ENCODE measurements at regions not wholly inside any gene's neighbourhood (a gene's known extent, or its start where the extent isn't known, plus 50 kb on each side); places are given as distances from the start of the nearest gene placed in this dataset.

- Histone ChIP-seq H3K27ac (ENCODE audit: low read depth, low read length) (no peak overlapping the region), H2AFZ (ENCODE audit: low read depth, low read length, severe bottlenecking) (no peak overlapping the region), H3F3A (ENCODE audit: insufficient read depth) (no peaks in the 10 kb centered on the region), H3K36me3 (ENCODE audit: low read length) (no peaks in the 10 kb centered on the region), H3K9ac (ENCODE audit: low read length) (no peak overlapping the region), H3K4me2 (ENCODE audit: low read depth, low read length, poor library complexity, severe bottlenecking) (no peak overlapping the region), H3K4me3 (ENCODE audit: insufficient read depth, low read length, poor library complexity, severe bottlenecking) (no peak overlapping the region), H3K9me3 (ENCODE audit: insufficient read depth, low read length) (no peaks in the 10 kb centered on the region), H3K27me3 (ENCODE audit: low read length) (no peaks in the 10 kb centered on the region), H4K20me1 (ENCODE audit: low read depth, low read length) (no peaks in the 10 kb centered on the region), H3K79me2 (ENCODE audit: insufficient read depth, low read length) (no peaks in the 10 kb centered on the region), H3K9me2 (replicated peaks; ENCODE audit: insufficient read depth, low read length) (no peaks in the 10 kb centered on the region)
- TF ChIP-seq CTCF (IDR thresholded peaks at IDR 0.05; ENCODE audit: insufficient read depth, low read length, poor library complexity, severe bottlenecking) (no peak), EZH2phosphoT487 (conservative IDR thresholded peaks at IDR 0.05; ENCODE audit: low read length) (no peak)
Measured at GRCh38 chr5:167764641-167765289, 526.7 kb upstream of the WWC1 start.

GRCh38 chr5:167765352-167765751, 526.1 kb upstream of the WWC1 start:
- no peak overlapping the region for H3K4me2 ChIP-seq (ENCODE audit: low read depth, low read length, poor library complexity, severe bottlenecking)
- no peak for TF ChIP-seq EZH2phosphoT487 (conservative IDR thresholded peaks at IDR 0.05; ENCODE audit: low read length)
- no peak for TF ChIP-seq CTCF (IDR thresholded peaks at IDR 0.05; ENCODE audit: insufficient read depth, low read length, poor library complexity, severe bottlenecking)

GRCh38 chr5:167766957-167767356, 524.5 kb upstream of the WWC1 start:
- Histone ChIP-seq H3K36me3 (ENCODE audit: low read length) (no peaks in the 10 kb centered on the region), H3K9ac (ENCODE audit: low read length) (no peak overlapping the region), H3K4me2 (ENCODE audit: low read depth, low read length, poor library complexity, severe bottlenecking) (no peak overlapping the region), H3F3A (ENCODE audit: insufficient read depth) (no peaks in the 10 kb centered on the region), H2AFZ (ENCODE audit: low read depth, low read length, severe bottlenecking) (no peak overlapping the region), H3K9me3 (ENCODE audit: insufficient read depth, low read length) (no peaks in the 10 kb centered on the region), H3K9me2 (replicated peaks; ENCODE audit: insufficient read depth, low read length) (no peaks in the 10 kb centered on the region), H4K20me1 (ENCODE audit: low read depth, low read length) (no peaks in the 10 kb centered on the region), H3K27me3 (ENCODE audit: low read length) (no peaks in the 10 kb centered on the region), H3K79me2 (ENCODE audit: insufficient read depth, low read length) (no peaks in the 10 kb centered on the region), H3K4me3 (ENCODE audit: insufficient read depth, low read length, poor library complexity, severe bottlenecking) (no peak overlapping the region), H3K27ac (ENCODE audit: low read depth, low read length) (no peak overlapping the region)
- TF ChIP-seq CTCF (IDR thresholded peaks at IDR 0.05; ENCODE audit: insufficient read depth, low read length, poor library complexity, severe bottlenecking) = no peak
- no peak for TF ChIP-seq EZH2phosphoT487 (conservative IDR thresholded peaks at IDR 0.05; ENCODE audit: low read length)

More at GRCh38 chr5:167765352-167765751, 526.1 kb upstream of the WWC1 start:
- no peak overlapping the region for H2AFZ ChIP-seq (ENCODE audit: low read depth, low read length, severe bottlenecking)
- H3K79me2 ChIP-seq (ENCODE audit: insufficient read depth, low read length) = no peaks in the 10 kb centered on the region
- no peaks in the 10 kb centered on the region for H3K36me3 ChIP-seq (ENCODE audit: low read length)
- no peaks in the 10 kb centered on the region for H3F3A ChIP-seq (ENCODE audit: insufficient read depth)
- no peaks in the 10 kb centered on the region for H3K9me3 ChIP-seq (ENCODE audit: insufficient read depth, low read length)
- no peak overlapping the region for H3K27ac ChIP-seq (ENCODE audit: low read depth, low read length)
- H4K20me1 ChIP-seq (ENCODE audit: low read depth, low read length) = no peaks in the 10 kb centered on the region
- H3K4me3 ChIP-seq (ENCODE audit: insufficient read depth, low read length, poor library complexity, severe bottlenecking) = no peak overlapping the region
- no peak overlapping the region for H3K9ac ChIP-seq (ENCODE audit: low read length)
- H3K27me3 ChIP-seq (ENCODE audit: low read length) = no peaks in the 10 kb centered on the region
- no peaks in the 10 kb centered on the region for H3K9me2 ChIP-seq (replicated peaks; ENCODE audit: insufficient read depth, low read length)

Measured in SU-DHL-6 (cell line).